ENCODE measurements at regions not wholly inside any gene's neighbourhood (a gene's known extent, or its start where the extent isn't known, plus 50 kb on each side); places are given as distances from the start of the nearest gene placed in this dataset.

DNA sequence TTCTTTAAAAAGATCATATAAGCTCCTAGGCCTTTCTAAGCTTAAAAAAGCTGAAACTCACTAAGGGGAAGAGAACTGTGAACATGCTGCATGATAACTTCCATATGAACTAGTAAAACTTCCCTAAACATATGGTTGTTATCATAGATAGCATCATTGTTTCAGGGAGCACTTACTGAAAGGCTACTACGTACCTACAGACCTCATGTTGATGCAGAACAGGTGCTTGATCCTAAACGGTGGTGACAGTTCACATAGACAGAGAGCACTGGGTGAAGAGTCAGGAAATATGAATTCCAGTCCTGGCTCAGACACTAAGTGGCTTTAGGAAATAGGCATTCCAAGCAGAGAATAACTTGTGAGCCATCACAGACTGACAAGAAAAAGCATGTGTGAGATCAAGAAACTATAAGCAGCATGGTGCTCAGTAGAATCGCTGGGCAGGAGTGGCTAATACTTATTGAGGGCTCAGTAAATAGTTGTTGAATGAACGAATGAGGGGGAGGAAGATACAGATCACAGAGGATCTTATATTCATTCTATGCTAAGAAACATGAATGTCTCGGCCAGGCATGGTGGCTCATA, 78.4 kb upstream of the NUDT4 start:
- DNase-seq (ENCODE audit: low read depth) = no peak

DNA sequence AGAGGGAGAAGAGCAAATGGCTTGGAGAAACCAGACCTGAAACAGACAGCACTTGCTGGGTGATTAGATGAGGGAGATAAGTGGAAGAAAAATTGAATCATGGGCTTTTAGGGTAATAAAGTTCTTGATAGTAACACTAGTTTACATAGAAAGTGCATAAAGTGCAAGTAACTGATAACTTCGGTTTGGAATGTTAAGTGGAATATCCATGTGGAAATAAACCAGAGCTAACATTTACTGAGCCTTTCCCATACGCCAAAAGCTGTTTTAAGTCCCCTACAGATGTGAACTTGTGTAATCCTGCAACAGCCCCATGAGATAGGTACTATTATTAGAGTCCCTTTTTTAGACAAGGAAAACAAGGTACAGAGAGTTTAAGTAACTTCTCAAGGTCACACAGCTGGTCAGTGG, 77.1 kb upstream of the NUDT4 start:
- DNase-seq (ENCODE audit: low read depth) = no peak

- no peak for DNase-seq (ENCODE audit: low read depth)
Observed at GRCh38 chr12:93302331-93303229, 75.1 kb upstream of the NUDT4 start.

DNA sequence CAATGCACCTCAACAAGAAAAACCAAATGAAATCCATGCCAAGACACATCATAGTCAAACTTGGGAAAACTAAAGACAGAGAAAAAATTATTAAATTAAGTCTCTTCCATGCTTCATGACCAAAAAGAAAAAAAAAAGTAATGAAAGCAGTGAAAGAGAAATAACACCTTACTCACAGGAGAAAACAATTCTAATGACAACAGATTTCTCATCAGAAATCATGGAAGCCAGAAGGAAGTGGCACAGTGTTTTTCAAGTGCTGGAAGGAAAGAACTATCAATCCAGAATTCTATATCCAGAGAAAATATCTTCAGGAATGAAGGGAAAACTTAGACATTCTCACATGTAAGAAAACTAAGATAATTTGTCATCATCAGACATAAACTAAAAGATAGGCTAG, 71.1 kb upstream of the NUDT4 start:
- DNase-seq (ENCODE audit: low read depth) = no peak

- no peak for DNase-seq (ENCODE audit: low read depth)
Observed at GRCh38 chr12:93308281-93308680, 69.4 kb upstream of the NUDT4 start.

- DNase-seq (ENCODE audit: low read depth) = no peak
Observed at GRCh38 chr12:93311827-93312226, 65.9 kb upstream of the NUDT4 start.

DNA sequence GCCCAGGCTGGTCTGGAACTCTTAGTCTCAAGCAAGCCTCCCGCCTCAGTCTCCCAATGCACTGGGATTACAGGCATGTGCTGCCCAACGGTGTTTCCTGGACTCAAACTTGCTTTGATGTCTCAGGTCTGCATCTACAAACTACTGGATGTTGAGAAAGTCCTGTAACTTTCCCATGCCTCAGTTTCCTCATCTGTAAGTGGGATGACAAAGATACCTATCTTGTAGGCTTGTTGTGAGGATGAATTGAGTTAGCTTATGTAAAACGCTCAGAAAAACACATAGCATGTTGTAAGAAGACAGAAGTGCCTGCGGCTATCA, 63.6 kb upstream of the NUDT4 start:
- no peak for DNase-seq (ENCODE audit: low read depth)

GRCh38 chr12:93315385-93315906, 62.3 kb upstream of the NUDT4 start:
- DNase-seq (ENCODE audit: low read depth) = no peak

- no peak for DNase-seq (ENCODE audit: low read depth)
Observed at GRCh38 chr12:93315907-93316622, 61.7 kb upstream of the NUDT4 start.

GRCh38 chr12:93316623-93316971, 61.1 kb upstream of the NUDT4 start:
- DNase-seq (ENCODE audit: low read depth) = no peak

DNA sequence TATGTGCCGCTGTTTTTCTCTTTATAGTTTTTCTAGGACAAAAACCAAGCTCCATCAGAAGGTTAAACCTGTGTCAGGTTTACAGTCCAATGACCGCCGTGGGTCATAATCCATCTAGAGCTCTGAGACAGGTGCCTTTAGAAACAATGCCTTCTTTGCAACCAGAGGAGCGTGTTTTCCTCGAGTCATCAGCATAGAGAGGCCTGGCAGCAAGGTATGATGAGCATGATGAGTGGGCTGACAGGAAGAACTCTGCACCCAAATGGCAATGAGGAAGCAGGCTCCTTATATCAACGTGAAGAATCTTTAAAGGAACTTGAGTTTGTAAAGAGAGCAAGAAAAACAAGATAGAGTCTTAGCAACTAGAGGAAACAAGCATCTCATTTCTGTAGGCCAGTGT, 60.5 kb upstream of the NUDT4 start:
- DNase-seq (ENCODE audit: low read depth) = no peak

DNA sequence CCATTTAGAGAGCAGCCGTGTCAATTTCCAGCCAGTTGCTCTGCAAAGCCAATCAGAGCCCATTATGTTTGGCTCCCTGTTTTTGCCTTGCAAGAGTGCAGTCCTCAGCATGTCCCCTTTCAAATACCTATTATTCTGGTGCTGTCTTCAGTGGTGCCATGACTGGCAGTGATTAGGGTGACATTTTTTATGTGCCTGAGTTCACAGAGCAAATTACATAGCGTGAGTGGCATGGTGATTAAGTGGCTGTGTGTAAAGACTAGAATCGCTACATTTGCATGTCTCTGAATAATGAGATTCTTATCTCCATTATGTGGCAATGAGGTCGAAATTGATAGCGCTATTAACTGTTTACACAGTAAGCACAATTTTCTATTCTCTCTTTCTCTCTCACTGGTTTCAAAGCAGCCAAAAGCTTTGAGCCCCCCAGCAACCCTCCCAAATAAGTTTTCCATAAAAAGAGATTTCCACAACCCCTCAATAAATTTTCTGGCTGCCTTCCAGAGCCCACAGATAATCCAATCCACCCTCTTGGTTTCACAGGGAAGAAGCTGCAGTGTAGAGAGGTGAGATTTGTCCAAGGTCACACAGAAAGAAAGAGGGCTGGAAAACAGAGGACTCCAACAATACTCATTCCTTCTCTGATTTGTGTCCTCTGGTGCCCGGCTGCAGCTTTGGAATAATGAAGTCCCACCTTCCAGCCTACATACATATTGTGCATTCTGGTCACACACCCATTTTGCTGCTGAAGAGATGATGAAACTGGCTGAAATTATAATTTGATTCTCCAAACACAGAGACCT, 58.8 kb upstream of the NUDT4 start:
- DNase-seq (ENCODE audit: low read depth) = no peak

- DNase-seq (ENCODE audit: low read depth) = no peak
Observed at GRCh38 chr12:93319523-93320050, 58.1 kb upstream of the NUDT4 start.

GRCh38 chr12:93322784-93323183, 54.9 kb upstream of the NUDT4 start:
- no peak for DNase-seq (ENCODE audit: low read depth)

DNA sequence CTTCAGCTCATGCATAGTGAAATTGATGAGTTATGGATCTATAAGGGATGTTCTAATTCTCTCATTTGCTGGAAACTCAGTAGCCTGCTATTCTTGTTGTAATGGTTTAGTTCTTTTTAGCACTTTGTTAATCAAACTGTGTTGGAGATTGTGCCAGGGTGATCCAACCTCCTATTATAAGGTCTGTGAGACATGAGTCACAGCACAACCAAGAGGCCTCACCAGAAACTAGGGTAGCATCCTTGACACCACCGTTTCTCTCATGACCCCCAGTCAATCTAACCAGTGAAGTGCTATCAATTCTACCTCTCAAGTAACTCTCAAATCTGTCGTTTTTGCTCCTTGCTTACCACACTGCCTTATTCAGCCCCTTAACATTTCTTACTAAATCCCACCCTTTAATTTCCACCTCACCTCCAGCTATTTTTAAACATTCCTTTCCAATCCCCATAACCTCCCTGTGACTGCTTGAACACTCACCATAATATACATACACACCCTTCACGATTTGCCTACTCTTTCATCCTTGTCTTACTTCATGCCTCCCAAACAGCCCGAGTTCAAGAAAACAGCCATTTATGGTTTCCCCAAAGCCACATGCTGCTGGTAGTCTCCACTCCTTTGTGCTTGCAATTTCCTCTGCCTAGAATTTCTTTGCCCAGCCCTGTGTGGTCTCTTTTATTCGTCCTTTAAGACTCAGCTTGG, 53.9 kb upstream of the NUDT4 start:
- no peak for DNase-seq (ENCODE audit: low read depth)

GRCh38 chr12:93325855-93326254, 51.9 kb upstream of the NUDT4 start:
- DNase-seq (ENCODE audit: low read depth) = no peak
